CD4-positive, alpha-beta T cell treated with Interleukin-17A for 1 hour (primary cell): ENCODE measurements at regions not wholly inside any gene's neighbourhood (a gene's known extent, or its start where the extent isn't known, plus 50 kb on each side); places are given as distances from the start of the nearest gene placed in this dataset.

Experiments
- DNase-seq: peaks from one replicate; pipeline ENCODE4 v3.0.0-alpha.2; 2020

GRCh38 chr16:86042996-86043725 is 144.2 kb downstream of the IRF8 start:
- no peak for DNase-seq

- DNase-seq = peak; percentile 9
These were observed 145.3 kb downstream of the IRF8 start for GRCh38 chr16:86044241-86044671.

GRCh38 chr16:86044881-86045590 is 146.1 kb downstream of the IRF8 start:
- DNase-seq = peak; percentile 46

- DNase-seq = no peak
These were observed 146.6 kb downstream of the IRF8 start for GRCh38 chr16:86045591-86045971.

- no peak for DNase-seq
These were observed 147.1 kb downstream of the IRF8 start for GRCh38 chr16:86046026-86046425.

GRCh38 chr16:86046667-86047270 is 147.8 kb downstream of the IRF8 start:
- no peak for DNase-seq

- DNase-seq = no peak
These were observed 149.3 kb downstream of the IRF8 start for GRCh38 chr16:86048221-86048620.

GRCh38 chr16:86048882-86049585 is 150.1 kb downstream of the IRF8 start:
- DNase-seq = no peak

GRCh38 chr16:86049641-86050040 is 150.7 kb downstream of the IRF8 start:
- no peak for DNase-seq

GRCh38 chr16:86050111-86050510 is 151.1 kb downstream of the IRF8 start:
- no peak for DNase-seq

- no peak for DNase-seq
These were observed 151.8 kb downstream of the IRF8 start for GRCh38 chr16:86050591-86051367.

GRCh38 chr16:86051368-86052114 is 152.6 kb downstream of the IRF8 start:
- DNase-seq = no peak

GRCh38 chr16:86052115-86052670 is 153.2 kb downstream of the IRF8 start:
- DNase-seq = no peak

GRCh38 chr16:86052926-86053325 is 154.0 kb downstream of the IRF8 start:
- DNase-seq = no peak

- no peak for DNase-seq
These were observed 160.6 kb downstream of the IRF8 start for GRCh38 chr16:86059253-86060171.

GRCh38 chr16:86060381-86061317 is 161.7 kb downstream of the IRF8 start:
- DNase-seq = no peak

- DNase-seq = no peak
These were observed 162.3 kb downstream of the IRF8 start for GRCh38 chr16:86061318-86061695.

- no peak for DNase-seq
These were observed 162.8 kb downstream of the IRF8 start for GRCh38 chr16:86061721-86062120.

GRCh38 chr16:86062271-86062965 is 163.5 kb downstream of the IRF8 start:
- DNase-seq = no peak
